ENCODE measurements at regions not wholly inside any gene's neighbourhood (a gene's known extent, or its start where the extent isn't known, plus 50 kb on each side); places are given as distances from the start of the nearest gene placed in this dataset.

DNA sequence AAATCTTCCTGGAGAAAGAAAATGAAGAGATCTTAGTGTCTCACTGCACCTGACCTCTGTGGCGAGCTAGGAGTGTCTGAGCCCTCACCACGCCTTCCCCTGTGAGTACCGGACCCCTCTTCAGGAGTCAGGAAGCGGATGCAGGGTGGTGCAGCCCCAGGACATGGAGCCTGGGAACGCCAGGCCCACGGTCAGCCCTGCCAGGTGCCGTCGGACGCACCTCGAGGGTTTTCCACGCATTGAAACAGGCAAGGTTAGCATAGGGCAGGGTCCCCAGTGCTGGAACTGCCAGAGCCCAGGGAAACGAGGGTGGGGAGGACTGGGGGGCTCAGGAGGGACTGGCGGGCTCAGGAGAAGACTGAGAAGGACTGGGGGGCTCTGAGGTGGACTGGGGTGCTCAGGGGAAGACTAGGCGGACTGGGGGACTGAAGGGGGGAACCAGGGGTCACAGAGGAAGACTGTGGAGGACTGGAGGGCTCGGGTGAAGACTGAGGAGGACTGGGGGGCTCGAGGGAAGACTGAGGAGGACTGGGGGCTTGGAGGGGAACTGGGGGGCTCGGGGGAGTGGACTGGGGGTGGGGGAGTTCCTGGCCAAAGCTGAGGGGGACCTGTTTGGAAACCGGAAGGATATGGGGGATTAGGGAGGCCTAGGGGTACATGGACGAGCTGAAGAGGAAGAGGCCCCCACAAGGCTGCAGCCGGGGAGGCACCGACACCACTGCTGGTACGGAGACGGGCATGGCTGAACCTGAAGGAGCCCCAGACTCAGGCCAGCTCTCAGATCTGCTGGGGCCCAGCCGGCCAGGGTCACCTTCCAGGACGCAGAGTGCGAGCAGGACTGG, 65.2 kb upstream of the SNTG2 start:
- H3K23ac ChIP-seq (ENCODE audit: low read length in 2 of 2) = no peak overlapping the region
- no peak overlapping the region for H2BK15ac ChIP-seq (ENCODE audit: low read depth, poor library complexity, severe bottlenecking)
- H3K4ac ChIP-seq (ENCODE audit: low read depth in 1 of 2, low read length in 2 of 2) = no peak overlapping the region
- H3K4me2 ChIP-seq (ENCODE audit: low read length, poor library complexity, severe bottlenecking) = no peak overlapping the region
- H2BK5ac ChIP-seq (ENCODE audit: low read depth, low read length, poor library complexity, severe bottlenecking) = no peak overlapping the region
- no peak overlapping the region for H2AFZ ChIP-seq (ENCODE audit: low read depth, low read length)
- no peaks in the 10 kb centered on the region for H3K9me3 ChIP-seq (ENCODE audit: control insufficient read depth, low read length)
- H4K8ac ChIP-seq (ENCODE audit: low read length) = no peak overlapping the region
- H3K27me3 ChIP-seq (ENCODE audit: control insufficient read depth in 1 of 2, insufficient read depth in 1 of 2, low read length in 2 of 2) = peaks cover 21 to 49% of the 10 kb centered on the region in 2 experiments
- no peaks in the 10 kb centered on the region for H3K36me3 ChIP-seq (ENCODE audit: control insufficient read depth in 1 of 2, insufficient read depth in 2 of 2, low read depth in 1 of 2, low read length in 2 of 2)
- no peak overlapping the region for H4K91ac ChIP-seq (ENCODE audit: low read length)
- no peak overlapping the region for H3K18ac ChIP-seq (ENCODE audit: low read depth in 1 of 2, low read length in 2 of 2)
- H2AK5ac ChIP-seq (ENCODE audit: low read length, severe bottlenecking) = no peak overlapping the region
- H3K9ac ChIP-seq (ENCODE audit: low read length) = no peak overlapping the region
- WGBS = 75% methylated on average over 26 of the region's 26 CpGs
- peak overlapping the region in 1 of 2 experiments; percentile 35 for H3K4me3 ChIP-seq (ENCODE audit: insufficient read depth in 1 of 2, low read depth in 1 of 2, low read length in 2 of 2)
- DNase-seq = no peak
- H2BK120ac ChIP-seq (ENCODE audit: low read depth, low read length) = no peak overlapping the region
- H3K27ac ChIP-seq (ENCODE audit: low read length, poor library complexity, severe bottlenecking) = no peak overlapping the region
- H3K14ac ChIP-seq (ENCODE audit: low read length in 2 of 2) = no peak overlapping the region
- no peaks in the 10 kb centered on the region for H3K79me1 ChIP-seq (replicated peaks; ENCODE audit: low read length, poor library complexity, severe bottlenecking)
- no peak overlapping the region for H2BK12ac ChIP-seq (ENCODE audit: low read length in 2 of 2)
- no peaks in the 10 kb centered on the region for H3K4me1 ChIP-seq (ENCODE audit: control insufficient read depth, insufficient read depth, low read depth, low read length)

DNA sequence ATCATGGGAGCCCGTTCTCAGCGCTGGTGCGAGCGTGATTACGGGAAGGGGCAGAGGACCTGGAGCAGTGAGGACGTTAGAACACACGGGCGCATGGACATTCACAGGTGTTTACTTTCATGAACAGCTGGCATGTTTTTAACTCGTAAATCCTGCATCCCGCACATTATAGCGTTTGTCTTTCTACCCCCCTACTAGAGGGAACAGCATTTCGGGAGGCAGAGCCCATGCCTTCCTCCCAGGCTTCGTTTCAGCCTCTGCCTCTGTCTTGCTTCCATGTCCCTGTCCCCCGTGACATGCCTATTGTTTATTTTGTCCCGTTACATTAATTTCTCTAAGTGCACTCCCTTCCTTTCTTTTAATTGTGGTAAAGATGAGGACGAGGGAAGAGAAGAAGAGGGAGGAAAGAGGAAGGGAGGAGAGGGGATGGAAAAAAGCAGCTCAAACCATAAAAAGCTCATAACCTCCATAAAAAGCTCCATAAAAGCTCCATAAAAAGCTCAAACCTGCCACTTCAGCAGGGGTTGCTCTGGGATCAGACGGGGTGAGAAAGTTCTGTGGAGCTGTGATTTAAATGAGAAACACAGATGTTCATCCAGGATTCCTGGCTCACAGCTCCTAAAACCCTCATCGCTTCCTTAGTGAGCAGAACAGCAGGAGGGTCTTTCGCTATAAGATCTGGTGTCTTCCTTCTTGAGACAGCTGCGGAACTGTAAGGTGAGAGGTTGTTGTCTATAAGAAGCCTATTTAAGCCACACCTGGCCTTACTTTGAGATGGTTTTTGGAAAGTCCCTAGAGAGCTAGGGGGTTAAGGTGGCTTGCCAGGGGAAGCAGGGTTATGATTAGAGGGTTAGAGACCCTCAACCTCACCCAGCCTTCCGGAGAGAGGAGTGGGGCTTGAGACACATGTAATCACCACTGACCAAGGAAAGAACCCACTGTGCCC, 66.6 kb upstream of the SNTG2 start:
- Histone ChIP-seq H2BK15ac (ENCODE audit: low read depth, poor library complexity, severe bottlenecking) (no peak overlapping the region), H4K91ac (ENCODE audit: low read length) (no peak overlapping the region), H3K14ac (ENCODE audit: low read length in 2 of 2) (no peak overlapping the region), H3K27me3 (ENCODE audit: control insufficient read depth in 1 of 2, insufficient read depth in 1 of 2, low read length in 2 of 2) (peaks cover 21 to 54% of the 10 kb centered on the region in 2 experiments), H2BK5ac (ENCODE audit: low read depth, low read length, poor library complexity, severe bottlenecking) (no peak overlapping the region), H3K79me1 (replicated peaks; ENCODE audit: low read length, poor library complexity, severe bottlenecking) (no peaks in the 10 kb centered on the region), H2AK5ac (ENCODE audit: low read length, severe bottlenecking) (no peak overlapping the region), H3K23ac (ENCODE audit: low read length in 2 of 2) (no peak overlapping the region), H3K4me2 (ENCODE audit: low read length, poor library complexity, severe bottlenecking) (no peak overlapping the region), H3K9ac (ENCODE audit: low read length) (no peak overlapping the region), H3K27ac (ENCODE audit: low read length, poor library complexity, severe bottlenecking) (no peak overlapping the region), H3K4me1 (ENCODE audit: control insufficient read depth, insufficient read depth, low read depth, low read length) (no peaks in the 10 kb centered on the region), H3K4ac (ENCODE audit: low read depth in 1 of 2, low read length in 2 of 2) (no peak overlapping the region), H4K8ac (ENCODE audit: low read length) (no peak overlapping the region), H3K36me3 (ENCODE audit: control insufficient read depth in 1 of 2, insufficient read depth in 2 of 2, low read depth in 1 of 2, low read length in 2 of 2) (no peaks in the 10 kb centered on the region), H3K18ac (ENCODE audit: low read depth in 1 of 2, low read length in 2 of 2) (no peak overlapping the region), H3K9me3 (ENCODE audit: control insufficient read depth, low read length) (no peaks in the 10 kb centered on the region), H3K4me3 (ENCODE audit: insufficient read depth in 1 of 2, low read depth in 1 of 2, low read length in 2 of 2) (no peak overlapping the region), H2AFZ (ENCODE audit: low read depth, low read length) (no peak overlapping the region), H2BK12ac (ENCODE audit: low read length in 2 of 2) (no peak overlapping the region), H2BK120ac (ENCODE audit: low read depth, low read length) (no peak overlapping the region)
- DNase-seq = no peak
- 59% methylated on average over 18 of the region's 21 CpGs for WGBS

DNA sequence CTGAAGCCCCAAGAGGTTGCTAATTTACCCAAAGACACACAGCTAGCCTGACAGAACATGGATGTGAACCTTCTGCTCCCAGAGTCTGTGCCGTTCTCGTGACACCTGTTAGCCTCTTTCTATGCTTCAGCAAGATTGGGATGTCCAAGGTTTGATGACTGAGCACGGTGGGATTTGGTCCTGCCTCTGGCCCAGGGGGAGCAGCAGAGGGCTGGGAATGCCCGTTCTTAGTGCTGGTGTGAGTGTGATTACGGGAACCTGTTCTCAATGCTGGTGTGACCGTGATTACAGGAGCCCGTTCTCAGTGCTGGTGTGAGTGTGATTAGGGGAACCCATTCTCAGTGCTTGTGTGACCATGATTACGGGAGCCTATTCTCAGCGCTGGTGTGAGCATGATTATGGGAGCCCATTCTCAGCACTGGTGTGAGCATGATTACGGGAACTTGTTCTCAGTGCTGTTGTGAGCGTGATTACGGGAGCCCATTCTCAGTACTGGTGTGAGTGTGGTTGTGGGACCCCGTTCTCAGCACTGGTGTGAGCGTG, 67.3 kb upstream of the SNTG2 start:
- no peak overlapping the region for H2BK12ac ChIP-seq (ENCODE audit: low read length in 2 of 2)
- H3K4me1 ChIP-seq (ENCODE audit: control insufficient read depth, insufficient read depth, low read depth, low read length) = no peaks in the 10 kb centered on the region
- H3K4ac ChIP-seq (ENCODE audit: low read depth in 1 of 2, low read length in 2 of 2) = no peak overlapping the region
- no peaks in the 10 kb centered on the region for H3K79me1 ChIP-seq (replicated peaks; ENCODE audit: low read length, poor library complexity, severe bottlenecking)
- no peak overlapping the region for H2BK5ac ChIP-seq (ENCODE audit: low read depth, low read length, poor library complexity, severe bottlenecking)
- H3K27me3 ChIP-seq (ENCODE audit: control insufficient read depth in 1 of 2, insufficient read depth in 1 of 2, low read length in 2 of 2) = peaks cover 21 to 58% of the 10 kb centered on the region in 2 experiments
- no peaks in the 10 kb centered on the region for H3K9me3 ChIP-seq (ENCODE audit: control insufficient read depth, low read length)
- H4K8ac ChIP-seq (ENCODE audit: low read length) = no peak overlapping the region
- no peak overlapping the region for H3K14ac ChIP-seq (ENCODE audit: low read length in 2 of 2)
- H3K23ac ChIP-seq (ENCODE audit: low read length in 2 of 2) = no peak overlapping the region
- H3K4me2 ChIP-seq (ENCODE audit: low read length, poor library complexity, severe bottlenecking) = no peak overlapping the region
- H2AFZ ChIP-seq (ENCODE audit: low read depth, low read length) = no peak overlapping the region
- no peak overlapping the region for H3K4me3 ChIP-seq (ENCODE audit: insufficient read depth in 1 of 2, low read depth in 1 of 2, low read length in 2 of 2)
- H4K91ac ChIP-seq (ENCODE audit: low read length) = no peak overlapping the region
- H3K36me3 ChIP-seq (ENCODE audit: control insufficient read depth in 1 of 2, insufficient read depth in 2 of 2, low read depth in 1 of 2, low read length in 2 of 2) = no peaks in the 10 kb centered on the region
- no peak overlapping the region for H3K9ac ChIP-seq (ENCODE audit: low read length)
- H3K18ac ChIP-seq (ENCODE audit: low read depth in 1 of 2, low read length in 2 of 2) = no peak overlapping the region
- WGBS = 79% methylated on average over 14 of the region's 14 CpGs
- no peak overlapping the region for H2AK5ac ChIP-seq (ENCODE audit: low read length, severe bottlenecking)
- no peak overlapping the region for H2BK15ac ChIP-seq (ENCODE audit: low read depth, poor library complexity, severe bottlenecking)
- H3K27ac ChIP-seq (ENCODE audit: low read length, poor library complexity, severe bottlenecking) = no peak overlapping the region
- no peak overlapping the region for H2BK120ac ChIP-seq (ENCODE audit: low read depth, low read length)
- no peak for DNase-seq

All from mesenchymal stem cell (in vitro differentiated cells and primary cell).